Ovary (tissue), 7 donors: ENCODE measurements at regions not wholly inside any gene's neighbourhood (a gene's known extent, or its start where the extent isn't known, plus 50 kb on each side); places are given as distances from the start of the nearest gene placed in this dataset.

Experiments used
- DNase-seq, 5 donors: peaks; one replicate each; pipeline ENCODE4 v3.0.0-alpha.2; 2019 to 2020
- H3K27ac ChIP-seq, 2 donors: fragments of 200-600 bp; one replicate each; pipeline versions ENCODE4 v1.5.1 to v1.8.0; 2019 to 2022
- H3K27me3 ChIP-seq: fragments of 200-600 bp; one replicate; pipeline ENCODE4 v1.8.0; 2022
- H3K36me3 ChIP-seq: fragments of 200-600 bp; sonication (generic); one replicate; pipeline ENCODE4 v1.5.1; 2019
- H3K4me1 ChIP-seq: one replicate; pipeline ENCODE4 v1.8.1; 2013; ENCODE audit warnings: mild to moderate bottlenecking, moderate library complexity; ENCODE audit not compliant: insufficient read depth
- H3K4me3 ChIP-seq: fragments of 200-600 bp; sonication (generic); one replicate; pipeline ENCODE4 v1.5.1; 2017
- H3K9me3 ChIP-seq, 2 donors: fragments of 200-600 bp in 1 of 2; sonication (generic) in 1 of 2; one replicate each; pipeline versions ENCODE4 v1.5.1 to v1.8.1; 2013 to 2019; ENCODE audit warnings: mild to moderate bottlenecking in 1 of 2, moderate library complexity in 1 of 2
- CTCF ChIP-seq, 3 donors: fragments of 450-650 bp in 2 of 3; fragments of 200-600 bp in 1 of 3; IDR thresholded peaks; one replicate each; pipeline versions ENCODE4 v1.5.1 to v1.8.0; 2016 to 2022; ENCODE audit warnings: antibody characterized with exemption in 3 of 3, mild to moderate bottlenecking in 1 of 3
- EP300 ChIP-seq: sonication (generic); formaldehyde crosslinking; IDR thresholded peaks from one replicate; pipeline ENCODE4 v1.6.1; 2017; ENCODE audit warnings: antibody characterized with exemption
- POLR2A ChIP-seq: fragments of 450-650 bp; IDR thresholded peaks from one replicate; pipeline ENCODE4 v1.6.1; 2017; ENCODE audit warnings: antibody characterized with exemption, mild to moderate bottlenecking, moderate library complexity
- WGBS, 3 donors: extraction: QIAGEN DNeasy Blood & Tissue Kit in 1 of 3; methylation state at CpG; one replicate each; pipeline versions ENCODE4 v1.1.5 to v1.1.7; 2013 to 2017; 5-methylcytosine and 5-hydroxymethylcytosine counted together
- intact Hi-C, 4 donors: fragments of 100-400 bp; cut with DNase I; formaldehyde crosslinking; loops; one replicate each; pipeline versions ENCODE4 v1.11.0 to v1.15.1; 2022 to 2023
- donor health status: DM: no; HTN: no; CAD: no; lungs with moderate emphysema.
- donor health status: DM: no; HTN: no; CAD: no.
- donor health status: Bipolar disorder and iron deficiency.
- donor health status: DM: no; HTN: no; CAD: no.
- donor health status: DM: yes; HTN: yes; CAD: no.

GRCh38 chr14:39868949-39869348, 436.7 kb upstream of the FBXO33 start:
- 67 to 81% (median 78%) methylated on average over 1 of the region's 1 CpG for WGBS, 3 donors
- intact Hi-C loops, result no loop called here
- H3K27me3 ChIP-seq, result no peaks in the 10 kb centered on the region
- H3K27ac ChIP-seq, result no peak overlapping the region
- no peaks in the 10 kb centered on the region for H3K36me3 ChIP-seq
- DNase-seq, result no peak
- no peaks in the 10 kb centered on the region for H3K4me1 ChIP-seq
- H3K9me3 ChIP-seq, result no peaks in the 10 kb centered on the region
- TF ChIP-seq CTCF (IDR thresholded peaks at IDR 0.05) (no peak), POLR2A (no peak), EP300 (no peak)
- no peak overlapping the region for H3K4me3 ChIP-seq

GRCh38 chr14:39868251-39868650, 436.0 kb upstream of the FBXO33 start:
- no peaks in the 10 kb centered on the region for H3K36me3 ChIP-seq
- no peak overlapping the region for H3K27ac ChIP-seq
- WGBS, 3 donors, result 38 to 45% (median 40%) methylated on average over 3 of the region's 3 CpGs
- intact Hi-C loops, result no loop called here
- no peaks in the 10 kb centered on the region for H3K27me3 ChIP-seq
- H3K4me3 ChIP-seq, result no peak overlapping the region
- TF ChIP-seq EP300, result no peak
- no peak for DNase-seq
- no peaks in the 10 kb centered on the region for H3K4me1 ChIP-seq
- H3K9me3 ChIP-seq, result no peaks in the 10 kb centered on the region

- intact Hi-C loops, result no loop called here
- no peak for DNase-seq
- TF ChIP-seq CTCF (IDR thresholded peaks at IDR 0.05) (no peak), EP300 (no peak), POLR2A (no peak)
- Histone ChIP-seq H3K4me3 (no peak overlapping the region), H3K4me1 (no peaks in the 10 kb centered on the region), H3K27me3 (no peaks in the 10 kb centered on the region), H3K9me3 (no peaks in the 10 kb centered on the region), H3K36me3 (no peaks in the 10 kb centered on the region), H3K27ac (no peak overlapping the region)
- 50 to 92% (median 61%) methylated on average over 1 of the region's 1 CpG for WGBS, 3 donors
These were observed 431.2 kb upstream of the FBXO33 start for GRCh38 chr14:39863441-39863840.

- TF ChIP-seq CTCF (IDR thresholded peaks at IDR 0.05) (no peak), EP300 (no peak), POLR2A (no peak)
- no peak overlapping the region for H3K4me3 ChIP-seq
- intact Hi-C loops, result no loop called here
- no peak for DNase-seq
- H3K9me3 ChIP-seq, result no peaks in the 10 kb centered on the region
- no peak overlapping the region for H3K27ac ChIP-seq
- no peaks in the 10 kb centered on the region for H3K4me1 ChIP-seq
- no peaks in the 10 kb centered on the region for H3K27me3 ChIP-seq
- no peaks in the 10 kb centered on the region for H3K36me3 ChIP-seq
- 46 to 77% (median 56%) methylated on average over 2 of the region's 2 CpGs for WGBS, 3 donors
These were observed 429.5 kb upstream of the FBXO33 start for GRCh38 chr14:39861696-39862095.

GRCh38 chr14:39861229-39861600, 429.0 kb upstream of the FBXO33 start:
- DNase-seq, result no peak
- WGBS, 3 donors, result 23 to 77% (median 44%) methylated on average over 4 of the region's 4 CpGs
- Histone ChIP-seq H3K4me1 (no peaks in the 10 kb centered on the region), H3K9me3 (no peaks in the 10 kb centered on the region), H3K4me3 (no peak overlapping the region), H3K27ac (no peak overlapping the region), H3K36me3 (no peaks in the 10 kb centered on the region), H3K27me3 (no peaks in the 10 kb centered on the region)
- no peak for TF ChIP-seq CTCF (IDR thresholded peaks at IDR 0.05)
- TF ChIP-seq EP300, result no peak
- TF ChIP-seq POLR2A, result no peak
- intact Hi-C loops, result no loop called here
